RKO (cell line): ENCODE measurements at regions not wholly inside any gene's neighbourhood (a gene's known extent, or its start where the extent isn't known, plus 50 kb on each side); places are given as distances from the start of the nearest gene placed in this dataset.
"Not testable (repeated sequence)": the region's sequence is repeated elsewhere in the genome, so short reads cannot be mapped to it uniquely, and the experiment has no call there.

Experiments used
- DNase-seq: peaks from one replicate; pipeline ENCODE4 v3.0.0-alpha.2; 2016; ENCODE audit warnings: low spot score

DNA sequence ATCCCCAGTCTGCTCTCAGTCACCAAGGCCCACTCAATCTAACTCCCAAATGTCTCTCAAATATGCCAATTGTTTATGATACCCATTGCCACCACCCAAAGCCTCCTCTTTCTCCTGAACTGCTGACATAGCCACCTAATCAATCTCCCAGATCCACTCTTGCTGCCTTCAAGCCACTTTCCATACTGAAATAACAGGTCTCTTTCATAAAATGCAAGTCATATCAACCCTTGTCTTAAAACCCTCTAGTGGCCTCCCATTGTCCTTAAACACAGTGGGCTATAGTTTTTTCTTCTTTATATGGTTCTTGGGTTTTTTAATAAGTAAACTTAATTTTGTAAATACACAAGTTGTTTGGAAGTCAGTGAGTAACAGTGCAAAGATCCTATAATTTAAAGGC is 155.2 kb upstream of the ZC3H12C start:
- DNase-seq, result no peak

DNA sequence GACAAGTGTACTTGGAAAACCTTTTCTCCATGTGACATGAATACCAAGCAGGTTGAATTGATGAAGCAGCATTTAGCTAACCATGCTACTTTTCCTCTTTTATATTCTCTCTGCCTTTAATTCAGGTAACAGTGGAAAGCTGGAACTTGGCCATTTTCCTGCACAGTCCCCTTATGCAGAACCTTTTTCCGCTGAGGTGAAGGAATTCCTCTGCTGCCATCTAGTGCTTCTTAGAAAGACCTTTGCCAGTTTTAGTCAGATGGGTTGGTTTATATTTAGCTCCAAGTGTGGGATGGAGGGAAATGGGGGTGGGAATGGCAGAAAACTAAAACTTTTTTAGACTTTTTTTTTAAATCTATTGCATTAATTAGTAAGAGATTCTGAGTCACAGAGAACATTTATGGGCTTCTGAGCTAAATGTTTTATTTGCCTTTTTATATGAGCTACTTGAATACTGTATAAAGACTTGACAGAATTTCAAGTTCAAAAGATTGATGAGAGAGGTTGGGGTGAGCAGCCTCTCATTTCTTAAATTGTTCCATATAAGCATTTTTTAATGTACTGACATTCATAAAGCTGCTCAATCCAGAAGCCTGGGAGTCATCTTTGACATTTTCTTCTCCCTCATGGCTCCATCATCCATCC is 153.9 kb upstream of the ZC3H12C start:
- peak; percentile 86 for DNase-seq

DNA sequence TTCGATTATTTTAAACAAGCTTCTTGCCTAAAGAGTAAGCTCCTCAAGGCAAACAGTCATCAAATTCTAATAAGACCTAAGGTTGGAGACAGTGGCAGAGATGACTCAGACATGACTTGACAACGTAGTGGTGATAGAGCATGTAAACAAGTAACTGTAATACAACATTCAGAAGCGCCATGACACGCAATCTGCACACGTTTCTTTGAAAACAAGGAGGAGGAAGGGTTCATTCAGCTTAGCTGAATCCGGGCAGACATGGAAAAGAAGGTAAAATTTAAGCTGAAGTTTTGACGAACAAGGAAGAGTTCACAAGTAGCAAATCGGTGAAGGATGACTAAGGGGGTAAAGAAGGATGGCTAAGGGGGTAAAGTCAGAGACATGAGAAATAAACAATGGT is 152.4 kb upstream of the ZC3H12C start:
- DNase-seq, result peak; percentile 80

DNA sequence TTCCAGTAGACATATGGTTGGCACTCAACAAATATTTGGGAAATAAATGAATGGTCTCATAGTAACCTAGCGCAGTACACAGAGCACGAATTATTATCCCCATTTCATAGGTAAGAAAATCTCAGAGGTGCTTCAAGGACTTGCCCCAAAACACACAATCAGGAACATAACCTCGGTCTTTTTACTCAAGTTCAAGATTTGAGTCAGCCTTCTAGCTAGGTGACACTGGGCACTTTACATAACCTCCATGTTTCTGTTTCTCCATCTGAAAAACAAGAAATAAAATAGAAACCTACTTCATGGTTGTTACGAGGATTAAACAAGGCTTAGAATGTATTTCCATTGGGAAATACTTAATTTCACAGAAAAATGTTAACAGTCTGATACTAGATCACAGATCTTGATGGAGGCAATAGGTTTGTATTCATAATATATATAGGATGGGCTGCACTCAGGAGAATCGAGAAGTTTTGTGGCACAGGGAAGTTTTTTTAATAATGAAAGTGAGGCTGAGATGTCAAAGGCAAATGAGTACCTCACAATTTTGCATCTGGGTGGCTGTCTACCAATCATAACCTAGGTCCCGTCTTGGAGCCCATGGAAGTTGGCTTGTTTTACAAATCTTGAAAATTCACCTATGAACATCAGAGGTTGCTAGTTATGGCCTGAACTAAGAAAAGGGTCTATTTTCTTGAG is 147.4 kb upstream of the ZC3H12C start:
- DNase-seq, result no peak

DNA sequence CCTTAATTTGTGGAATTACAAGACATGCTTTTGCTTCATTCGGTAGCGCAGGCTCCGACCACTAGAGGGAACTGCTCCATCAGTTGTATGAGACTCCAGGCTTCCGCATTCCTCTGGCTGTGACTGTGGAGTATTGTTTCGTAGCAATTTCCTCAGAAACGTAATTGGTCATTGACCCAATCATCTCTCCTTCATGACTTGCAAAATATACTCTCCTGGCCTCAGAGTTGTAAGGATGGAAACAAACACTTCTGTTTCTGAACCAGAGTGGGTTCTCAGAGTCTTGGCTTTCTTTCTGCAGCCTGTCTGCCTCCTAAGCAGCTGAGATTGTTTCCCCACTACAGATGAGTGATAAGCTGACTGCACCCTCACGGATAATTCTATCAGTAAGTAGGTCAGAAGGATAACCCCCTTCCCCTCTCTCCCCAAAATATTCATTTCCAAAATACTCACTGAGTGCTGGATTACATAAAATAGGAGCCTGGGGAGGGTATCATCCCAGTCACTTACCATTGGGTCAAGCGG is 146.8 kb upstream of the ZC3H12C start:
- DNase-seq, result peak; percentile 95

DNA sequence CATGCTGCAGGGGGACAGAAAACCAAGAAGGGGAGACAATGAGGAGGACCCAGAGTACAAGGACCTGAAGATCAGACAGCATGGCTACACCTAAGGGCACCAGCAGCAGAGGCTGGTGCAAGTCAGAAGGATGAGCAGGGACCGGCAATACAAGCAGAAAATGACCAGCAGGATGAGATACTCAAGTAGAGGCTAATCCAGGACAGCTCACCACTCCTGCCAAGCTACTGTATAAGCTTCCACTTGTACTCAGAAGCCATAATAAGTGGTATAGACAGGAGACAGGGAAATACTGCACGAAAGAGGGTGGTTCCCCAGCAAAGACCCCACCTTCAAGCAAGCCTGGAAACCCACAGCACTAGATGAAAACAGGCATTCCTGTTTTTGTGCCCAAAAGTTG is 138.7 kb upstream of the ZC3H12C start:
- DNase-seq, result no peak

DNA sequence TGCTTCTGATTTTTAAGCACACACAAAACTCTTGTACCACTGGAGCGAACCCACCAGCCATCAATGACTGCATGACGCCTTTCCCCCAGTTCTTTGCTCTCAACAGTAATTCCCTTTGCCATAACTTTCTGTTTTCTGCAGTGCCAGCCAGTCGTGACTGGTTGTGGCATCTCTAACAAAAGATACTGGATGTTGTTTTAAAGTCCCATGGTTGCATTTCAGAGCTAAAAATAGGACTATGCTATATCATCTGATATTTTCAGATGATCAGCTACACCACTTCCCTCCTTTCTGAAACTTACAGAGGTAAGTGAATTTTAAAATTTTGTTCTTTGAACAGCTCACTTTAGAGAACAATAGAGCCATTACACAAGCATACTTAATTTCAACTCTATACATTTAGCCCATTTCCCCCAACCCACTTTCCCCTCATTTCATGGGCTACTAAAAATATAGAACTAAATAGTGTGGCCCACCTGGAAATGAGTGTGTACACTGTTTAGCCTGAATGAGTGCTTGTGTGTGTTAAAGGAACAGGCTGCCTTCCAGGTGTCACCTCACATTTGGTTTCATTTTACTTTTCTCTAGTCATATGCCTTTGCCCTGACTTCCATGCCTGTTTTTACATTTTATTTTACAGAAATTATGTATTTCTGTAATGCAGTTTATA is 136.9 kb upstream of the ZC3H12C start:
- no peak for DNase-seq

DNA sequence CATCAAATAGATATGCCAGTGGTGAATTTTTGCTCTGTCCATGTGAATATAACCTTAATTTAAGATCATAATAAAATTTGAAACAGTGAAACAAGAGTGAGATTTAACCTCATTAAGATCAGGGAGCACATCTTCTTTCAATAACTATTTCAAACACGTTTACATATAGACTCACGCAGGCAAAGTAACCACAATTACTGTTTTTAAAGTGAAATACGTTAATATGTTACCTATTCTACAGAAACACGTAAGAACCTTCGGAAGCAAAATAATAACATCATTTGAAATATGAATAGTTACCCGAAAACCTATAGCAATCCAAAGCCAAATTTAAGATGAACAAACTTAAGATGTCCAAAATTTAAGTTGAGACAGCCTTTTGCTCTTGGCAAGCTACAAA is 136.2 kb upstream of the ZC3H12C start:
- no peak for DNase-seq

DNA sequence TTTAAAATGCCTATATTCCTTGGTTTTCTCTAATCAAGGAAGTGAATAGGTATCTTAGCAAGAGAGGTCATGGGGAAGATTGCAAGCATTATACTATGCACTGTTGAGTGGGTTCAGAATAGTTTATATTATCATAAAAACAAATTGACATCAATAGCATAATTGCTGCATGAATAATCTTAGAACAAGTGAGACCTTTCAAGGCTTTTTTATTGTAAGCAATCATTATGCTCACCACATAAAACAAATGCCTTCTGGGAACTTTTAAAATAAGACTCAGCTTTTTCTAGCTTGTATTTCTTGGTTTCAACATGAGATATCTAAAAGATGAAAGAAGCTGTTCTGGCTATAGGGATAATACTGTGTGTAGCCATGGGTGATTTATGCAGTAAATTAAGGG is 135.6 kb upstream of the ZC3H12C start:
- no peak for DNase-seq

DNA sequence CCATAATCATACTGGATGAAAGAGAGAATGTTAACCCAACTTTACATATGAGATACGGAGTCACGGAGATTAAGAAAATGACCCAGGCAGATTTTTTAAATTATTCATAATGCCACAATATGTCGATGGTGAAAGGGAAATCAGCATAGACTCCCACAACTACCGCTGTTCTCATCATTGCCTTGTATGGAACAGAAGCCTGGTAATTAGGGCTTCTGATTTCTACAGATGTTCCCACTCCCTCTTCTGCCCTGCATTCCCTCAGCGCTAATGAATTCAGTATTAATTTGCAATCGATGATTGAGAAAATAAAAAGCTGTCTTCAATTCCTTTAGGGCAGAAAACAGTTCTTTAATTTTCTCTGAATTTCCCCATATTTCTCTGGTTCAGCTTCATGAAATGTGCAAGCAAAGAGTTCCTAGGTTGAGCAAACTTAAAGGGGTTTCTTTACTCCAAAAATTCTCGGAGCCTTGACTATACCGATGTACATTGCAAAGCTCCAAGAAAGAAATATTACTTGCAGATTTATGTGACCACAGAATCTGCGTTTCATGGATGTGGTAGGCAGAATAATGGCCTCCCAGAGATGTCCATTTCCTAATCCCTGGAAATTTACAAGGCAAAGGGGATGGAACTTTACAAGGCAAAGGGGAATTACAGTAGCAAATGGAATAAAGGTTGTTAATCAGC is 134.9 kb upstream of the ZC3H12C start:
- no peak for DNase-seq

DNA sequence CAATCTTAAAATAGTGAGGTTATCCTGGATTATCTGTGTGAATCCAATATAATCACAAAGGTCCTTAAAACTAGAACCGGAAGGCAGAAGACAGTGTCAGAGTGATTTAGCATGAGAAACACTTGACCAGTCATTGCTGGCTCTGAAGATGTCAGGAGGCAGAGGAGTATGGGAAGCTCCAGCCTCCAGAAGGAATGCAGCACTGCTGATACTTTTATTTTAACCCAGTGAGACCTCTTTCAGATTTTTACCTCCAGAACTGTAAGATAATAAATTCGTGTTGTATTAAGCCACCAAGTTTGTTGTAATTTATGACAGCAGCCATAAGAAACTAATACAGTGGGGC is 134.4 kb upstream of the ZC3H12C start:
- no peak for DNase-seq

DNA sequence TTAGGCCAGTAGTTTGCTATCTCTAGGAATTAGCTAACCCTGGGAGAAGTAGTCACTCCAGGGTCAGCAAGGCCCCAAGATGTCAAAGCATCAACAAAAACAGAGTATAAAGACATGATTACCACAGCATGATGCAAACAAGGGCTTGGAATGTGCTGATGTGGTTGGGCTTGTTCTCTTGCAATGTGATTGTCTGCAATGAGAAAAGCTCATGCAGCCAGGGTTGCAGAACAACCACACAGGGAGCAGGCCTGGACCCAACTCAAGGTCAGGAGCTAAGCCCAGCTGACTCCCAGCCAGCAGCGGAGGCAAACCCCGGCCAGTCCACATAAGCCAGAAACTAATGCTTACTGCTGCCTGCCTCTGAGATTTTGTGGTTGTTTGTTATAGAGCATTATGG is 132.4 kb upstream of the ZC3H12C start:
- no peak for DNase-seq

DNA sequence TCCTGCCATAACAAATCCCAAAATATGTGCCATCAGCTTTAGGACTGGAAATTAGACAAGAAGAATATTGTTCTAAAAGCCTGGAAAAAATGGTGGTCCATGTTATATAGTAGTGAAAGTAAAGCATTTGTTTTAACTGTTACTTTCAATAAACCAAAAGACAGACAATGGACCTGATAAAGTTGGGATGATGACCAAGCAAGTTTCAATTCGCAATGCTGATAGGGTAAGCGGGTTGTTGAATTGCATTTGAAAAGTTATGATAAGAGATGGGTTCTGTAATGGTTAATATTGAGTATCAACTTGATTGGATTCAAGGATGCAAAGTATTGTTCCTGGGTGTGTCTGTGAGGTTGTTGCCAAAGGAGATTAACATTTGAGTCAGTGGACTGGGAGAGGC is 131.9 kb upstream of the ZC3H12C start:
- DNase-seq, result no peak

DNA sequence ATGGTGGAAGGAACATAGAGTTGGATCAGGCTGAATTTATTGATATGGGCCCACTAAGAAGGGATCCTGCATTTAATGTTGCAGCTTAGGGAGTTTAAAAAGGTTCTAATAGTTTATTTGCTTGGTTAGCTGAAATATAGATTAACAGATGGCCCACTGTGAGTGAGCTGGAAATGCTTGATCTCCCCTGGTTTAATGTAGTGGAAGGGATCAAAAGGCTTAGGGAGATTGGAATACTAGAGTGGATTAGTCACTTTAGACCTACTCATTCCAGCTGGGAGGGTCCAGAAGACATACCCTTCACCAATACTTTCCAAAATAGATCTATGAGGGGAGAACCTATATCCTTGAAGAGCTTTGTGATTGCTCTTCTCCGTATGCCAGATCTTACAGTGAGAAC is 130.1 kb upstream of the ZC3H12C start:
- no peak for DNase-seq

DNA sequence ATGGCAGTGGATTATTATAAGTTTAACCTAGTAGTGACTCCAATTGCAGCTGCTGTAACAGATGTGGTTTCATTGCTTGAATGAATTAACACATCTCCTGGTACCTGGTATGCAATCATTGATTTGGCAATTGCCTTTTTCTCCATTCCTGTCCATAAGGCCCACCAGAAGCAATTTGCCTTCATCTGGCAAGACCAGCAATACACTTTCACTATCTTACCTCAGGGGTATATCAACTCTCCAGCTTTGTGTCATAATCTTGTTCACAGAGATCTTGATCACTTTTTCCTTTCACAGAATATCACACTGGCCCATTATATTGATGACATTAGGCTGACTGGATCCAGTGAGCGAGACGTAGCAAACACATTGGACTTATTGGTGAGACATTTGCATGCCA is 128.7 kb upstream of the ZC3H12C start:
- no peak for DNase-seq

DNA sequence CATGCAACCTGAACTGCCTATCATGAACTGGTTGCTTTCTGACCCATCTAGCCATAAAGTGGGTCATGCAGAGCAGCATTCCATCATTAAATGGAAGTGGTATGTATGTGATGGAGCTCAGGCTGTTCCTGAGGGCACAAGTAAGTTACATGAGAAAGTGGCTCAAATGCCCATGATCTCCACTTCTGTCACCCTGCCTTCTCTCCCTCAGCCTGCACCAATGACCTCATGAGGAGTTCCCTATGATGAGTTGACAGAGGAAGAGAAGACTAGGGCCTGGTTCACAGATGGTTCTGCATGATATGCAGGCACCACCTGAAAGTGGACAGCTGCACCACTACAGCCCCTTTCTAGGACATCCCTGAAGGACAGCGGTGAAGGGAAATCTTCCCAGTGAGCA is 127.7 kb upstream of the ZC3H12C start:
- not testable (repeated sequence) for DNase-seq

DNA sequence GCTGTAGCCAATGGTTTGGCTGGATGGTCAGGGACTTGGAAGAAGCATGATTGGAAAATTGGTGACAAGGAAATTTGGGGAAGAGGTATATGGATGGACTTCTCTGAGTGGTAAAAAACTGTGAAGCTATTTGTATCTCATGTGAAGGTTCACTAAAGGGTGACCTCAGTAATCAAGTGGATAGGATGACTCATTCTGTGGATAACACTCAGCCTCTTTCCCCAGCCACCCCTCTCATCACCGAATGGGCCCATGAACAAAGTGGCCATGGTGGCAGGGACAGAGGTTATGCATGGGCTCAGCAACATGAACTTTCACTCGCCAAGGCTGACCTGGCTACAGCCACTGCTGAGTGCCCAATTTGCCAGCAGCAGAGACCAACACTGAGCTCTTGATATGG is 127.3 kb upstream of the ZC3H12C start:
- not testable (repeated sequence) for DNase-seq

DNA sequence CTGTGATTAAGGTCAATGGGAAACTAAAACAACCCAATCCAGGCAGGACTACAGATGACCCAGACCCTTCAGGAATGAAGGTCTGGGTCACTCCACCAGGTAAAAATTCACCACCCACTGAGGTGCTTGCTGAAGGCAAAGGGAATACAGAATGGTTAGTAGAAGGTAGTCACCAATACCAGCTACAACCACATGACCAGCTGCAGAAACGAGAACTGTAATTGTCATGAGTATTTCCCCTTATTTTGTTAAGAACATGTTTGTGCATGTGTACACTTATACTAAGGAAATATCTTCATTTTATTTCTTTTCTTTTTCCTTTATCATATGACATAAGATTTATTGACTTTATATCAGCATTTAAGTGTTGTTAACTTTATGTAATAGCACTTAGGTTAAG is 126.1 kb upstream of the ZC3H12C start:
- DNase-seq, result not testable (repeated sequence)

DNA sequence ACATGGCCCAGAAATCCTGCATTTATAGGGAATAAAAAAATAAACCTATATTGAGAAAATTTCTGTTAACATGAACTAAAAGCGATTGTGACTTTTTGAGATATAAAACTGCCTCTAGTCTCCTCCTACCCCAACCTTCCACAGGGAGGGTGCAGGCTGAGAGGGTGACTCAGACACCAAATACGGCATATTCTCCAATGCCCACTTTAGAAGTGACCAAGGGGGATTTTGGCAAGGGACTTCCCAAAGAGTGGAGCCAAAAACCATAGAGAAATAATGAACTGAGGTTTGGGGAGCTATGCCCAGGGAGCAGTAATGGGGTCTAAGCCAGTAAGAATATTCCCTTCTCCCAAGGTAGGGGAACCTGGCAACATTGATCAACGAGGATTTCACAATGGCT is 124.9 kb upstream of the ZC3H12C start:
- DNase-seq, result no peak

DNA sequence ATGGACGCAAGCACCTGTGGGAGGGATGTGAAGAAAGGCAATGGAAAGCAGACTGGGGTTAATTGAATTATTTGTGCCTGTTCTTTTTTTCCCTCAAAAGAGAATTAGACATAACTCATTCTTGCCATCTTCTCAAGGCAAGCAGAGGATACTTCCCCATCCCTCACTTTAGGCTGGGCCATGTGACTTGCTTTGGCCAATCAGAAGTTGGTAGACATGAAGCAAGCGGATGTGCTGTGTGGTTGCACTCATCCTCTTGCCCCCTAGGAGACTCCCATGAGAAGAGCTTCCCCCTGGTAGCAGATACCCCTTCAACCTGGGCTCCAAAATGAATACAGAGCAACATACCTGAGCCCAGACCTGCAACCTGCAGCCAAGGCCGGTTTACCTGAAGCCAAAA is 124.4 kb upstream of the ZC3H12C start:
- DNase-seq, result no peak

DNA sequence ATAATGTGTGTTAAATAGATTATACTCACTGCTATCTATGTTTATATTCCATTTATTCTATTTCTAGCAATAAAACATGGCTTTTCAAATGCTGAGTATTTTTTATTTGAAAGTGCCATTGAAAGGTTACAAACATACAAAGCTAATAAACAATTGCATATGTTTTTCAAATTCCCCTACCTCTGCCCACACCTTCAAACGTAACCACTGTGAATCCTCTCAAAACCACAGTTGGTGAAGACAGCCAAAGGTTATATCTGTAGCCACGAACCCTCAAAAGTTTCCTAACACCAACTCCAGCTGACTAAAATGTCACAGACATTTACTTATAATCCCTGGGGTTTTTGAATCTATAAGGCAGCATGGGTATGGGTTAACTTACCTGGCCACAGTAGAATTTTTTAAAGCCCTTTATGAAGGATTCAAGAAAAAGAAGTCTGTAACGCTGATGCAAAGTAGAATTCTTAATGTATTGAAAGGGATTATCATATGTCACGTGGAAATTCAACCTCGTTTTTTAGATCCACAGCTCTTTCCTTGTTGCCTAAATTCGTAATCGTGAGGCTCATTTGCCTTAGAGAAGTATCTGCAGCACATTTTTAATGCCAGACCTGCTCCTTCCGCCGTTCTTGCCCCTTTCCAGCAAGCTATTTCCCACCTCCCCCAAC is 122.5 kb upstream of the ZC3H12C start:
- no peak for DNase-seq

DNA sequence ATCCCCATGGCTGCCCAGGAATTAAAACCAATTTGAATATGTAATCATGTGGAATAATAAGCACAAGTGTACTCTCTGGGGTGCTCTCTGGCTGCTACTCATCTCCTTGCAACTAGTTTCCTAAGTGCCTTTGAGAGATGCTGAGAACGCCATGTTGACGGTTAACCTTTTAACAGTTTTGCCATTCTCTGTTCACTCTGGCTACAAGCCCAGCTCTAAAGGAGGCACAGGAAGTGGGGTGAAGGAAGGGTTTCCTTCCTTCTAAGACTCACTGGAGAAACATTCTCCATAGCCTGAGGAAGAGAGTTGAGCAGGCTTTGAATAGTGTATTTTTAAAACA is 122.0 kb upstream of the ZC3H12C start:
- DNase-seq, result no peak
